HCT116 (cell line): ENCODE measurements at regions not wholly inside any gene's neighbourhood (a gene's known extent, or its start where the extent isn't known, plus 50 kb on each side); places are given as distances from the start of the nearest gene placed in this dataset.

Source experiments
- ATAC-seq: fragments of 200-7000 bp; cut with Tn5 transposase; 2 replicates; pipeline ENCODE4 v1.9.1; 2020; ENCODE audit warnings: mild to moderate bottlenecking, moderate library complexity
- BruUV-seq: library from RNA; stranded (reverse); fragments of 400-500 nt; replicated peaks from 2 replicates; lab custom pipeline; 2021; lab: Mats Ljungman, UMichigan
- CTCF ChIA-PET: fragments of 300-600 bp; sonication (Branson Sonifier 250); formaldehyde crosslinking; loops from one replicate; lab custom pipeline; 2021; ENCODE audit warnings: antibody characterized with exemption; lab: Charles Lee
- POLR2A ChIA-PET: fragments of 300-600, 350-600 bp; sonication (Branson Sonifier 250); formaldehyde crosslinking; loops from one replicate; lab custom pipeline; 2021; ENCODE audit warnings: antibody characterized with exemption; lab: Charles Lee
- RAD21 ChIA-PET, 2 experiments: fragments of 300-600 bp; sonication (Branson Sonifier 250); formaldehyde crosslinking; loops; one replicate each; lab custom pipeline; 2023; ENCODE audit warnings: low total read pairs in 2 of 2; ENCODE audit not compliant: uncharacterized antibody in 2 of 2, unreplicated experiment in 2 of 2, low non-redundant PET in 1 of 2; lab: Charles Lee
- DNase-seq: peaks from one replicate; pipeline ENCODE4 v3.0.0-alpha.2; 2010; ENCODE audit warnings: low read depth, low spot score
- H2AFZ ChIP-seq: fragments of 200-600 bp; shearing (Covaris generic), sonication (generic); 2 replicates; pipeline ENCODE4 v1.6.1; 2017; ENCODE audit warnings: low read depth, mixed run types, mixed read lengths, antibody characterized with exemption, low read length; ENCODE audit not compliant: poor library complexity, severe bottlenecking
- H3K27ac ChIP-seq: 2 replicates; pipeline ENCODE4 v1.5.1; 2012; ENCODE audit warnings: low read depth, low read length
- H3K27me3 ChIP-seq: fragments of 200-600 bp; sonication (generic); 2 replicates; pipeline ENCODE4 v1.6.1; 2016; ENCODE audit warnings: mixed run types, low read length, mixed read lengths; ENCODE audit not compliant: insufficient read depth
- H3K36me3 ChIP-seq, 2 experiments: fragments of 200-500 bp in 1 of 2; fragments of 200-600 bp in 1 of 2; sonication (Bioruptor generic) in 1 of 2; sonication (generic) in 1 of 2; 2 replicates each; pipeline versions ENCODE4 v1.5.1 to v1.6.1; 2014 to 2016; ENCODE audit warnings: low read length in 2 of 2, inconsistent platforms in 1 of 2, mixed read lengths in 1 of 2, mixed run types in 1 of 2; ENCODE audit not compliant: insufficient read depth in 2 of 2, control insufficient read depth in 1 of 2
- H3K4me1 ChIP-seq, 2 experiments: fragments of 200-600 bp in 1 of 2; sonication (generic) in 1 of 2; 2 replicates each; pipeline versions ENCODE4 v1.5.1 to v1.6.1; 2012 to 2017; ENCODE audit warnings: low read length in 2 of 2, inconsistent platforms in 1 of 2, mild to moderate bottlenecking in 1 of 2, mixed read lengths in 1 of 2, mixed run types in 1 of 2, moderate library complexity in 1 of 2; ENCODE audit not compliant: insufficient read depth in 2 of 2, control insufficient read depth in 1 of 2
- H3K4me2 ChIP-seq: fragments of 200-600 bp; sonication (generic); 2 replicates; pipeline ENCODE4 v1.6.1; 2017; ENCODE audit warnings: mixed run types, low read length, mixed read lengths
- H3K4me3 ChIP-seq, 2 experiments: fragments of 200-600 bp in 1 of 2; sonication (generic) in 1 of 2; replicated peaks in 1 of 2; 2 replicates each; pipeline ENCODE4 v1.5.1; 2011 to 2016; ENCODE audit warnings: low read length in 2 of 2, control low read depth in 1 of 2, low read depth in 1 of 2, mild to moderate bottlenecking in 1 of 2, mixed read lengths in 1 of 2, mixed run types in 1 of 2
- H3K79me2 ChIP-seq: fragments of 200-600 bp; sonication (generic); 2 replicates; pipeline ENCODE4 v1.6.1; 2017; ENCODE audit warnings: mild to moderate bottlenecking, mixed run types, low read length, moderate library complexity, mixed read lengths; ENCODE audit not compliant: insufficient read depth
- H3K9ac ChIP-seq: fragments of 200-600 bp; sonication (generic); 2 replicates; pipeline ENCODE4 v1.6.1; 2016; ENCODE audit warnings: low read length, mixed read lengths
- H3K9me2 ChIP-seq: fragments of 200-600 bp; sonication (generic), shearing (Covaris generic); 2 replicates; pipeline ENCODE4 v1.6.1; 2017; ENCODE audit warnings: mixed run types, mild to moderate bottlenecking, moderate library complexity; ENCODE audit not compliant: insufficient read depth
- H3K9me3 ChIP-seq, 2 experiments: fragments of 200-500 bp in 1 of 2; fragments of 200-600 bp in 1 of 2; sonication (Bioruptor generic) in 1 of 2; sonication (generic) in 1 of 2; 2 replicates each; pipeline ENCODE4 v1.6.1; 2014 to 2017; ENCODE audit warnings: low read length in 2 of 2, mixed read lengths in 2 of 2, inconsistent platforms in 1 of 2, low read depth in 1 of 2, mild to moderate bottlenecking in 1 of 2, mixed run types in 1 of 2, moderate library complexity in 1 of 2; ENCODE audit not compliant: control insufficient read depth in 1 of 2, insufficient read depth in 1 of 2
- H4K20me1 ChIP-seq: fragments of 200-600 bp; sonication (generic), shearing (Covaris generic); 2 replicates; pipeline ENCODE4 v1.6.1; 2017; ENCODE audit warnings: mixed run types, mild to moderate bottlenecking, moderate library complexity; ENCODE audit not compliant: insufficient read depth
- CBX3 ChIP-seq: IDR thresholded peaks from 2 replicates; pipeline ENCODE4 v1.6.1; 2012; ENCODE audit warnings: low read depth
- CTCF ChIP-seq, 3 experiments: fragments of 200-600 bp in 1 of 3; sonication (generic) in 1 of 3; IDR thresholded peaks in 2 of 3; conservative IDR thresholded peaks in 1 of 3; 2 replicates each; pipeline ENCODE4 v1.5.1; 2012 to 2017; ENCODE audit warnings: low read depth in 2 of 3, low read length in 2 of 3, antibody characterized with exemption in 1 of 3, borderline replicate concordance in 1 of 3, control low read depth in 1 of 3, mild to moderate bottlenecking in 1 of 3, mixed read lengths in 1 of 3, mixed run types in 1 of 3, moderate library complexity in 1 of 3; ENCODE audit not compliant: insufficient read depth in 1 of 3
- EGR1 ChIP-seq: IDR thresholded peaks from 2 replicates; pipeline ENCODE4 v1.6.1; 2012; ENCODE audit warnings: low read depth
- ELF1 ChIP-seq: IDR thresholded peaks from 2 replicates; pipeline ENCODE4 v1.6.1; 2012; ENCODE audit warnings: low read depth, borderline replicate concordance
- FOSL1 ChIP-seq: IDR thresholded peaks from 2 replicates; pipeline ENCODE4 v1.6.1; 2012; ENCODE audit warnings: low read depth
- JUND ChIP-seq: IDR thresholded peaks from 2 replicates; pipeline ENCODE4 v1.6.1; 2012
- POLR2A ChIP-seq: IDR thresholded peaks from 2 replicates; pipeline ENCODE4 v1.7.0; 2011; ENCODE audit warnings: borderline replicate concordance; ENCODE audit not compliant: insufficient read depth, insufficient read length; ENCODE audit errors: extremely low read depth
- POLR2AphosphoS5 ChIP-seq: IDR thresholded peaks from 2 replicates; pipeline ENCODE4 v1.6.1; 2011; ENCODE audit warnings: mild to moderate bottlenecking, low read depth, low read length, moderate library complexity
- RAD21 ChIP-seq: IDR thresholded peaks from 2 replicates; pipeline ENCODE4 v1.6.1; 2012; ENCODE audit warnings: low read depth, mild to moderate bottlenecking
- REST ChIP-seq: IDR thresholded peaks from 2 replicates; pipeline ENCODE4 v1.6.1; 2012; ENCODE audit warnings: low read depth
- SIN3A ChIP-seq: IDR thresholded peaks from 2 replicates; pipeline ENCODE4 v1.6.1; 2012; ENCODE audit warnings: low read depth
- SRF ChIP-seq: IDR thresholded peaks from 2 replicates; pipeline ENCODE4 v1.6.1; 2012; ENCODE audit warnings: low read depth
- ZFX ChIP-seq: fragments of 450-650 bp; IDR thresholded peaks from 2 replicates; pipeline ENCODE4 v1.6.1; 2017
- ZNF274 ChIP-seq: fragments of 200-500 bp; sonication (Bioruptor generic); IDR thresholded peaks from 2 replicates; pipeline ENCODE4 v1.6.1; 2014; ENCODE audit warnings: mild to moderate bottlenecking, low read depth, low read length, inconsistent platforms
- intact Hi-C: fragments of 100-400 bp; cut with micrococcal nuclease; formaldehyde crosslinking; loops from 2 replicates; pipeline ENCODE4 v1.10.0; 2022
- TF ChIP-seq, protein P1 (sequence below): IDR thresholded peaks from 2 replicates; pipeline ENCODE4 v1.6.1; 2011; ENCODE audit warnings: mild to moderate bottlenecking, low read length, moderate library complexity; ENCODE audit not compliant: insufficient replicate concordance; ENCODE audit errors: extremely low read depth
- TF ChIP-seq, protein P2 (sequence below): IDR thresholded peaks from 2 replicates; pipeline ENCODE4 v1.6.1; 2012

GRCh38 chr4:1501754-1502500, 95.7 kb upstream of the NKX1-1 start:
- ChIA-PET POLR2A (no interaction called here), RAD21 (no interaction called here), CTCF (no interaction called here)
- H3K27ac ChIP-seq: no peak overlapping the region
- no peak overlapping the region for H2AFZ ChIP-seq
- no peak overlapping the region for H3K4me3 ChIP-seq
- no peaks in the 10 kb centered on the region for H3K4me1 ChIP-seq
- H3K79me2 ChIP-seq: no peaks in the 10 kb centered on the region
- ATAC-seq (no peak), DNase-seq (no peak)
- H3K9me3 ChIP-seq: no peaks in the 10 kb centered on the region
- intact Hi-C loops: no loop called here
- no peaks in the 10 kb centered on the region for H3K36me3 ChIP-seq
- TF ChIP-seq CBX3 (no peak), SIN3A (no peak), ZNF274 (no peak), JUND (no peak), RAD21 (no peak), POLR2A (no peak), CTCF (IDR thresholded peaks at IDR 0.05 in 2 of 3, conservative IDR thresholded peaks at IDR 0.05 in 1 of 3; ENCODE audit: borderline replicate concordance in 1 of 3, insufficient read depth in 1 of 3, low read depth in 2 of 3, low read length in 2 of 3) (no peak), FOSL1 (no peak), ZFX (no peak), ELF1 (no peak), EGR1 (no peak), POLR2AphosphoS5 (no peak), SRF (no peak), REST (no peak)
- TF ChIP-seq, protein P1, sequence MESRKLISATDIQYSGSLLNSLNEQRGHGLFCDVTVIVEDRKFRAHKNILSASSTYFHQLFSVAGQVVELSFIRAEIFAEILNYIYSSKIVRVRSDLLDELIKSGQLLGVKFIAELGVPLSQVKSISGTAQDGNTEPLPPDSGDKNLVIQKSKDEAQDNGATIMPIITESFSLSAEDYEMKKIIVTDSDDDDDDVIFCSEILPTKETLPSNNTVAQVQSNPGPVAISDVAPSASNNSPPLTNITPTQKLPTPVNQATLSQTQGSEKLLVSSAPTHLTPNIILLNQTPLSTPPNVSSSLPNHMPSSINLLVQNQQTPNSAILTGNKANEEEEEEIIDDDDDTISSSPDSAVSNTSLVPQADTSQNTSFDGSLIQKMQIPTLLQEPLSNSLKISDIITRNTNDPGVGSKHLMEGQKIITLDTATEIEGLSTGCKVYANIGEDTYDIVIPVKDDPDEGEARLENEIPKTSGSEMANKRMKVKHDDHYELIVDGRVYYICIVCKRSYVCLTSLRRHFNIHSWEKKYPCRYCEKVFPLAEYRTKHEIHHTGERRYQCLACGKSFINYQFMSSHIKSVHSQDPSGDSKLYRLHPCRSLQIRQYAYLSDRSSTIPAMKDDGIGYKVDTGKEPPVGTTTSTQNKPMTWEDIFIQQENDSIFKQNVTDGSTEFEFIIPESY: no peak
- TF ChIP-seq, protein P2, sequence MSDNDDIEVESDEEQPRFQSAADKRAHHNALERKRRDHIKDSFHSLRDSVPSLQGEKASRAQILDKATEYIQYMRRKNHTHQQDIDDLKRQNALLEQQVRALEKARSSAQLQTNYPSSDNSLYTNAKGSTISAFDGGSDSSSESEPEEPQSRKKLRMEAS: no peak
- no peak overlapping the region for H3K9ac ChIP-seq
- peaks cover 3% of the 10 kb centered on the region; the same call in 1 of the 2 replicates for H3K27me3 ChIP-seq
- H3K4me2 ChIP-seq: no peak overlapping the region
- no TSS peak for BruUV-seq
- no peaks in the 10 kb centered on the region for H3K9me2 ChIP-seq
- H4K20me1 ChIP-seq: no peaks in the 10 kb centered on the region
